CD4-positive, alpha-beta memory T cell (primary cell): ENCODE measurements at regions not wholly inside any gene's neighbourhood (a gene's known extent, or its start where the extent isn't known, plus 50 kb on each side); places are given as distances from the start of the nearest gene placed in this dataset.

Experiments used
- CTCF ChIA-PET: fragments of 350-600 bp; sonication (Branson Sonifier 250); formaldehyde crosslinking; loops from one replicate; lab custom pipeline; 2021; ENCODE audit warnings: inconsistent platforms; ENCODE audit not compliant: partially characterized antibody; lab: Charles Lee
- POLR2A ChIA-PET: fragments of 350-600 bp; sonication (Branson Sonifier 250); formaldehyde crosslinking; loops from one replicate; lab custom pipeline; 2021; ENCODE audit not compliant: partially characterized antibody; lab: Charles Lee
- DNase-seq, 5 donors: peaks; one replicate each; pipeline versions ENCODE4 v3.0.0 to v3.0.0-alpha.2; 2020 to 2022; ENCODE audit warnings: mixed read lengths in 1 of 5
- H3K27ac ChIP-seq: one replicate; pipeline ENCODE4 v1.7.0; 2013; ENCODE audit warnings: low read depth, low read length
- H3K27me3 ChIP-seq: 2 replicates; pipeline ENCODE4 v1.7.0; 2013; ENCODE audit warnings: mild to moderate bottlenecking, low read length, moderate library complexity; ENCODE audit not compliant: insufficient read depth
- H3K36me3 ChIP-seq: 2 replicates; pipeline ENCODE4 v1.7.0; 2013; ENCODE audit warnings: mild to moderate bottlenecking, low read length, moderate library complexity; ENCODE audit not compliant: insufficient read depth
- H3K4me1 ChIP-seq: 2 replicates; pipeline ENCODE4 v1.7.0; 2013; ENCODE audit warnings: mild to moderate bottlenecking, low read length, moderate library complexity; ENCODE audit not compliant: insufficient read depth
- H3K4me3 ChIP-seq, 2 donors: one replicate each; pipeline ENCODE4 v1.7.0; 2013; ENCODE audit warnings: low read length in 2 of 2, mild to moderate bottlenecking in 1 of 2
- H3K9me3 ChIP-seq, 2 donors: one replicate each; pipeline ENCODE4 v1.7.0; 2013; ENCODE audit warnings: low read length in 2 of 2, control low read depth in 1 of 2; ENCODE audit not compliant: control insufficient read depth in 1 of 2
- H3K27ac Mint-ChIP-seq, 7 donors: one replicate each; pipeline ENCODE4 v1.8.0; 2020 to 2021; ENCODE audit warnings: mixed read lengths in 7 of 7, mild to moderate bottlenecking in 6 of 7, inconsistent platforms in 3 of 7, moderate library complexity in 3 of 7
- H3K27me3 Mint-ChIP-seq, 2 donors: one replicate each; pipeline ENCODE4 v1.8.0; 2020 to 2021; ENCODE audit warnings: mixed read lengths in 2 of 2
- H3K36me3 Mint-ChIP-seq, 2 donors: one replicate each; pipeline ENCODE4 v1.8.0; 2020 to 2021; ENCODE audit warnings: mixed read lengths in 2 of 2, inconsistent platforms in 1 of 2, mild to moderate bottlenecking in 1 of 2
- H3K4me1 Mint-ChIP-seq, 4 donors: one replicate each; pipeline ENCODE4 v1.8.0; 2020 to 2021; ENCODE audit warnings: mixed read lengths in 4 of 4, mild to moderate bottlenecking in 1 of 4
- H3K4me3 Mint-ChIP-seq, 8 donors: one replicate each; pipeline ENCODE4 v1.8.0; 2020 to 2021; ENCODE audit warnings: mixed read lengths in 8 of 8, mild to moderate bottlenecking in 7 of 8, moderate library complexity in 6 of 8, inconsistent platforms in 3 of 8
- H3K9me3 Mint-ChIP-seq, 8 donors: one replicate each; pipeline ENCODE4 v1.8.0; 2020 to 2021; ENCODE audit warnings: mixed read lengths in 8 of 8, mild to moderate bottlenecking in 5 of 8, inconsistent platforms in 3 of 8, moderate library complexity in 1 of 8
- intact Hi-C: fragments of 100-400 bp; cut with micrococcal nuclease; formaldehyde crosslinking; loops from one replicate; pipeline ENCODE4 v1.15.1; 2023

- POLR2A ChIA-PET = no interaction called here
- Mint-ChIP-seq H3K4me1 (no peaks in the 10 kb centered on the region), H3K4me3 (no peak overlapping the region), H3K27ac (no peak overlapping the region), H3K27me3 (no peaks in the 10 kb centered on the region), H3K36me3 (no peaks in the 10 kb centered on the region), H3K9me3 (peaks cover 0 to 6% (median 2%) of the 10 kb centered on the region in 8 donors)
- no peaks in the 10 kb centered on the region for H3K27me3 ChIP-seq
- H3K36me3 ChIP-seq = no peaks in the 10 kb centered on the region
- H3K27ac ChIP-seq = no peak overlapping the region
- H3K9me3 ChIP-seq = no peaks in the 10 kb centered on the region
- CTCF ChIA-PET = no interaction called here
- no peak for DNase-seq
- no peak overlapping the region for H3K4me3 ChIP-seq
- intact Hi-C loops = no loop called here
- no peaks in the 10 kb centered on the region for H3K4me1 ChIP-seq
Measured at GRCh38 chr1:191101960-191102359, 624.3 kb upstream of the BRINP3 start.

GRCh38 chr1:191125950-191126349 lies 648.3 kb upstream of the BRINP3 start:
- no peaks in the 10 kb centered on the region for H3K4me1 Mint-ChIP-seq
- no peak overlapping the region for H3K27ac Mint-ChIP-seq
- POLR2A ChIA-PET = no interaction called here

GRCh38 chr1:191134796-191135195 lies 657.1 kb upstream of the BRINP3 start:
- H3K9me3 ChIP-seq = peaks cover 0 to 4% of the 10 kb centered on the region in 2 donors
- Mint-ChIP-seq H3K4me1 (no peaks in the 10 kb centered on the region), H3K27ac (no peak overlapping the region), H3K9me3 (peaks cover 0 to 12% (median 7%) of the 10 kb centered on the region in 8 donors), H3K27me3 (no peaks in the 10 kb centered on the region), H3K4me3 (no peak overlapping the region), H3K36me3 (no peaks in the 10 kb centered on the region)
- no peaks in the 10 kb centered on the region for H3K36me3 ChIP-seq
- H3K27ac ChIP-seq = no peak overlapping the region
- intact Hi-C loops = no loop called here
- H3K4me3 ChIP-seq = no peak overlapping the region
- CTCF ChIA-PET = no interaction called here
- DNase-seq = no peak
- H3K4me1 ChIP-seq = no peaks in the 10 kb centered on the region
- no peaks in the 10 kb centered on the region for H3K27me3 ChIP-seq
- POLR2A ChIA-PET = no interaction called here

More at GRCh38 chr1:191125950-191126349, 648.3 kb upstream of the BRINP3 start:
- H3K4me3 ChIP-seq = no peak overlapping the region
- H3K4me1 ChIP-seq = no peaks in the 10 kb centered on the region
- H3K36me3 ChIP-seq = no peaks in the 10 kb centered on the region
- H3K27me3 Mint-ChIP-seq = no peaks in the 10 kb centered on the region
- no peak overlapping the region for H3K27ac ChIP-seq
- intact Hi-C loops = no loop called here
- peaks cover 0 to 4% of the 10 kb centered on the region in 2 donors for H3K9me3 ChIP-seq
- H3K9me3 Mint-ChIP-seq = peaks cover 0 to 32% (median 18%) of the 10 kb centered on the region in 8 donors
- DNase-seq = no peak
- CTCF ChIA-PET = no interaction called here
- no peaks in the 10 kb centered on the region for H3K27me3 ChIP-seq
- no peaks in the 10 kb centered on the region for H3K36me3 Mint-ChIP-seq
- H3K4me3 Mint-ChIP-seq = no peak overlapping the region

- H3K9me3 Mint-ChIP-seq = peaks cover 0 to 4% (median 0%) of the 10 kb centered on the region in 8 donors
- H3K27ac Mint-ChIP-seq = no peak overlapping the region
- no peak for DNase-seq
- no peak overlapping the region for H3K4me3 Mint-ChIP-seq
- Histone ChIP-seq H3K27ac (no peak overlapping the region), H3K4me3 (no peak overlapping the region), H3K9me3 (no peaks in the 10 kb centered on the region), H3K4me1 (no peaks in the 10 kb centered on the region), H3K36me3 (no peaks in the 10 kb centered on the region), H3K27me3 (no peaks in the 10 kb centered on the region)
- no peaks in the 10 kb centered on the region for H3K27me3 Mint-ChIP-seq
- POLR2A ChIA-PET = no interaction called here
- no peaks in the 10 kb centered on the region for H3K36me3 Mint-ChIP-seq
- no peaks in the 10 kb centered on the region for H3K4me1 Mint-ChIP-seq
- CTCF ChIA-PET = no interaction called here
- intact Hi-C loops = no loop called here
Measured at GRCh38 chr1:191140038-191140437, 662.4 kb upstream of the BRINP3 start.

- no peaks in the 10 kb centered on the region for H3K4me1 Mint-ChIP-seq
- no peaks in the 10 kb centered on the region for H3K36me3 ChIP-seq
- H3K4me1 ChIP-seq = no peaks in the 10 kb centered on the region
- peaks cover 0 to 8% (median under 1%) of the 10 kb centered on the region in 8 donors for H3K9me3 Mint-ChIP-seq
- DNase-seq = no peak
- no peaks in the 10 kb centered on the region for H3K27me3 Mint-ChIP-seq
- ChIA-PET POLR2A (no interaction called here), CTCF (no interaction called here)
- no peaks in the 10 kb centered on the region for H3K36me3 Mint-ChIP-seq
- H3K27ac ChIP-seq = no peak overlapping the region
- no peaks in the 10 kb centered on the region for H3K27me3 ChIP-seq
- intact Hi-C loops = no loop called here
- H3K9me3 ChIP-seq = no peaks in the 10 kb centered on the region
- H3K27ac Mint-ChIP-seq = no peak overlapping the region
- no peak overlapping the region for H3K4me3 ChIP-seq
- no peak overlapping the region for H3K4me3 Mint-ChIP-seq
Measured at GRCh38 chr1:191142748-191143147, 665.1 kb upstream of the BRINP3 start.

GRCh38 chr1:191145834-191146233 lies 668.2 kb upstream of the BRINP3 start:
- Histone ChIP-seq H3K4me1 (no peaks in the 10 kb centered on the region), H3K27ac (no peak overlapping the region), H3K4me3 (no peak overlapping the region), H3K27me3 (no peaks in the 10 kb centered on the region), H3K9me3 (no peaks in the 10 kb centered on the region), H3K36me3 (no peaks in the 10 kb centered on the region)
- Mint-ChIP-seq H3K36me3 (no peaks in the 10 kb centered on the region), H3K9me3 (peaks cover 0 to 16% (median 2%) of the 10 kb centered on the region in 8 donors), H3K4me1 (no peaks in the 10 kb centered on the region), H3K4me3 (no peak overlapping the region), H3K27ac (no peak overlapping the region), H3K27me3 (no peaks in the 10 kb centered on the region)
- DNase-seq = no peak
- CTCF ChIA-PET = interaction anchor here (0.7 kb wide), 1 partner anchor 472 kb away, joined by 3 read pairs; no protein-coding TSS in a partner anchor
- intact Hi-C loops = no loop called here
- POLR2A ChIA-PET = no interaction called here

GRCh38 chr1:191151321-191151807 lies 673.7 kb upstream of the BRINP3 start:
- ChIA-PET CTCF (no interaction called here), POLR2A (no interaction called here)
- Mint-ChIP-seq H3K4me1 (no peaks in the 10 kb centered on the region), H3K36me3 (no peaks in the 10 kb centered on the region), H3K9me3 (peaks cover 0 to 25% (median 8%) of the 10 kb centered on the region in 8 donors), H3K4me3 (no peak overlapping the region), H3K27me3 (no peaks in the 10 kb centered on the region), H3K27ac (no peak overlapping the region)
- DNase-seq = no peak
- Histone ChIP-seq H3K27me3 (no peaks in the 10 kb centered on the region), H3K36me3 (no peaks in the 10 kb centered on the region), H3K4me3 (no peak overlapping the region), H3K9me3 (no peaks in the 10 kb centered on the region), H3K27ac (no peak overlapping the region), H3K4me1 (no peaks in the 10 kb centered on the region)
- intact Hi-C loops = no loop called here

- Histone ChIP-seq H3K27ac (no peak overlapping the region), H3K4me1 (no peaks in the 10 kb centered on the region), H3K9me3 (peaks cover 0 to 4% of the 10 kb centered on the region in 2 donors), H3K4me3 (no peak overlapping the region), H3K36me3 (no peaks in the 10 kb centered on the region), H3K27me3 (no peaks in the 10 kb centered on the region)
- ChIA-PET CTCF (no interaction called here), POLR2A (no interaction called here)
- Mint-ChIP-seq H3K9me3 (peaks cover 0 to 27% (median 7%) of the 10 kb centered on the region in 8 donors), H3K4me1 (no peaks in the 10 kb centered on the region), H3K36me3 (no peaks in the 10 kb centered on the region), H3K27me3 (no peaks in the 10 kb centered on the region), H3K27ac (no peak overlapping the region), H3K4me3 (no peak overlapping the region)
- DNase-seq = no peak
- intact Hi-C loops = no loop called here
Measured at GRCh38 chr1:191152776-191153175, 675.1 kb upstream of the BRINP3 start.
